K562 (cell line): ENCODE measurements at regions not wholly inside any gene's neighbourhood (a gene's known extent, or its start where the extent isn't known, plus 50 kb on each side); places are given as distances from the start of the nearest gene placed in this dataset.

Experiments used
- CTCF ChIP-seq, 3 experiments: IDR thresholded peaks in 2 of 3; conservative IDR thresholded peaks in 1 of 3; 2 replicates each; pipeline ENCODE4 v1.5.1; 2011 to 2012; ENCODE audit warnings: low read length in 3 of 3, mild to moderate bottlenecking in 3 of 3, control low read depth in 2 of 3, improper control_type of control experiment in 1 of 3, inconsistent platforms in 1 of 3, low read depth in 1 of 3, mixed read lengths in 1 of 3, moderate library complexity in 1 of 3; ENCODE audit not compliant: insufficient read depth in 2 of 3
- EZH2 ChIP-seq: IDR thresholded peaks from 2 replicates; pipeline ENCODE4 v1.6.1; 2012; ENCODE audit warnings: low read depth, mild to moderate bottlenecking, inconsistent platforms, low read length, borderline replicate concordance
- FOXA1 ChIP-seq: fragments of 450-650 bp; IDR thresholded peaks from 2 replicates; pipeline ENCODE4 v1.6.1; 2016; ENCODE audit warnings: mild to moderate bottlenecking, borderline replicate concordance
- FOXK1 ChIP-seq: sonication (generic); formaldehyde crosslinking; IDR thresholded peaks from 2 replicates; pipeline ENCODE4 v1.8.0; 2022; ENCODE audit warnings: missing genetic modification reagents, mild to moderate bottlenecking, borderline replicate concordance
- JUN ChIP-seq, 2 experiments: sonication (generic) in 1 of 2; formaldehyde crosslinking in 1 of 2; IDR thresholded peaks; 2 replicates each; pipeline versions ENCODE4 v1.6.1 to v1.8.0; 2012 to 2022; ENCODE audit warnings: borderline replicate concordance in 2 of 2, mild to moderate bottlenecking in 2 of 2, improper control_type of control experiment in 1 of 2, low read depth in 1 of 2, low read length in 1 of 2, missing genetic modification reagents in 1 of 2
- PHB2 ChIP-seq: fragments of 450-650 bp; IDR thresholded peaks from 2 replicates; pipeline ENCODE4 v1.6.1; 2017; ENCODE audit warnings: low read depth
- U2AF1 ChIP-seq: fragments of 200-400 bp; formaldehyde crosslinking; optimal IDR thresholded peaks from 2 replicates; pipeline ENCODE3; 2017; ENCODE audit warnings: mild to moderate bottlenecking, low read depth, low read length, moderate library complexity
- ZNF24 ChIP-seq: fragments of 450-650 bp; IDR thresholded peaks from 2 replicates; pipeline ENCODE4 v1.6.1; 2016
- TF ChIP-seq, protein P1 (sequence below): fragments of 450-650 bp; IDR thresholded peaks from 2 replicates; pipeline ENCODE4 v1.6.1; 2018; ENCODE audit not compliant: partially characterized antibody

DNA sequence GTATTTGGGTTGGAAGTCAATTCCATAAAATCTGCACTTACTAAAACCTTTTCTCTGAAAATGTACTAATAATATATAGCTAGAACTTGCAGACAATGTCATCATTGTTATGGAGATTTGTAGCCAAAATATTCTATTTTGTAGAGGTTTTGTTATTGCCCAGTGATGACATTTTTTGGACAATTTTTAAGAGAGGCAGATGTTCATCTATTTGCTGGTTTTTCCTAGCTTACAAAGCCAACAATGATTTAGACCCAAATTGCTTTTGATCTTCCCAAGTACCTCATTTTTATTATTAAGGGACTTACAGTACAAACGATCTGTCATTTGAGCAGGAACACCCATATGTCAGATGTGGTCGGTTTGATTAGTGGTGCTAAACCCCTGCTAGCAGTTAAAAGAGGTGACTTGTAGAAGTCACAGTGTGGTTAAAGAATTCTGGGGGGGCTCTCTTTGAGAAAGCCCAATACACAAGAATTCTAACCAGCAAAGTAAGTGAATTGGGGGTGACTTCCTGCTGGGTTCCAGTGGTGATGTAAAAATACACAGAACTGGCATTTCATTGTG, 136.2 kb downstream of the KIT start:
- TF ChIP-seq FOXA1 (no peak), PHB2 (no peak), JUN (IDR thresholded peaks at IDR 0.05; ENCODE audit: borderline replicate concordance, low read depth, low read length) (no peak), JUN (CRISPR knock-in tag; IDR thresholded peaks at IDR 0.05; ENCODE audit: borderline replicate concordance) (no peak), FOXK1 (CRISPR knock-in tag) (no peak), U2AF1 (no peak), CTCF (IDR thresholded peaks at IDR 0.05 in 2 of 3, conservative IDR thresholded peaks at IDR 0.05 in 1 of 3; ENCODE audit: insufficient read depth in 2 of 3, low read depth in 1 of 3, low read length in 3 of 3) (no peak), EZH2 (no peak), ZNF24 (no peak)
- TF ChIP-seq, protein P1, sequence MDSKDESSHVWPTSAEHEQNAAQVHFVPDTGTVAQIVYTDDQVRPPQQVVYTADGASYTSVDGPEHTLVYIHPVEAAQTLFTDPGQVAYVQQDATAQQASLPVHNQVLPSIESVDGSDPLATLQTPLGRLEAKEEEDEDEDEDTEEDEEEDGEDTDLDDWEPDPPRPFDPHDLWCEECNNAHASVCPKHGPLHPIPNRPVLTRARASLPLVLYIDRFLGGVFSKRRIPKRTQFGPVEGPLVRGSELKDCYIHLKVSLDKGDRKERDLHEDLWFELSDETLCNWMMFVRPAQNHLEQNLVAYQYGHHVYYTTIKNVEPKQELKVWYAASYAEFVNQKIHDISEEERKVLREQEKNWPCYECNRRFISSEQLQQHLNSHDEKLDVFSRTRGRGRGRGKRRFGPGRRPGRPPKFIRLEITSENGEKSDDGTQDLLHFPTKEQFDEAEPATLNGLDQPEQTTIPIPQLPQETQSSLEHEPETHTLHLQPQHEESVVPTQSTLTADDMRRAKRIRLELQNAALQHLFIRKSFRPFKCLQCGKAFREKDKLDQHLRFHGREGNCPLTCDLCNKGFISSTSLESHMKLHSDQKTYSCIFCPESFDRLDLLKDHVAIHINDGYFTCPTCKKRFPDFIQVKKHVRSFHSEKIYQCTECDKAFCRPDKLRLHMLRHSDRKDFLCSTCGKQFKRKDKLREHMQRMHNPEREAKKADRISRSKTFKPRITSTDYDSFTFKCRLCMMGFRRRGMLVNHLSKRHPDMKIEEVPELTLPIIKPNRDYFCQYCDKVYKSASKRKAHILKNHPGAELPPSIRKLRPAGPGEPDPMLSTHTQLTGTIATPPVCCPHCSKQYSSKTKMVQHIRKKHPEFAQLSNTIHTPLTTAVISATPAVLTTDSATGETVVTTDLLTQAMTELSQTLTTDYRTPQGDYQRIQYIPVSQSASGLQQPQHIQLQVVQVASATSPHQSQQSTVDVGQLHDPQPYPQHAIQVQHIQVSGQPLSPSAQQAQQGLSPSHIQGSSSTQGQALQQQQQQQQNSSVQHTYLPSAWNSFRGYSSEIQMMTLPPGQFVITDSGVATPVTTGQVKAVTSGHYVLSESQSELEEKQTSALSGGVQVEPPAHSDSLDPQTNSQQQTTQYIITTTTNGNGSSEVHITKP, result no peak
